GM06990 (cell line): ENCODE measurements at regions not wholly inside any gene's neighbourhood (a gene's known extent, or its start where the extent isn't known, plus 50 kb on each side); places are given as distances from the start of the nearest gene placed in this dataset.
A peak's percentile ranks its signal among the peaks of the same experiment; 100 is the strongest.

Experiments
- DNase-seq: peaks from one replicate; pipeline ENCODE4 v3.0.0-alpha.2; 2011; ENCODE audit not compliant: insufficient read length; ENCODE audit errors: extremely low read depth
- H3K27me3 ChIP-seq: replicated peaks from 2 replicates; pipeline ENCODE4 v1.6.0; 2011; ENCODE audit warnings: low read length; ENCODE audit not compliant: control insufficient read depth, insufficient read depth
- H3K36me3 ChIP-seq: 2 replicates; pipeline ENCODE4 v1.5.1; 2011; ENCODE audit warnings: low read length; ENCODE audit not compliant: control insufficient read depth, insufficient read depth
- H3K4me3 ChIP-seq: replicated peaks from 2 replicates; pipeline ENCODE4 v1.5.1; 2011; ENCODE audit warnings: low read depth, mild to moderate bottlenecking, control low read depth, low read length
- TF ChIP-seq, protein P1 (sequence below): IDR thresholded peaks from 2 replicates; pipeline ENCODE4 v1.5.1; 2011; ENCODE audit warnings: low read length, control low read depth, mild to moderate bottlenecking, inconsistent platforms; ENCODE audit not compliant: insufficient read depth, poor library complexity, severe bottlenecking

DNA sequence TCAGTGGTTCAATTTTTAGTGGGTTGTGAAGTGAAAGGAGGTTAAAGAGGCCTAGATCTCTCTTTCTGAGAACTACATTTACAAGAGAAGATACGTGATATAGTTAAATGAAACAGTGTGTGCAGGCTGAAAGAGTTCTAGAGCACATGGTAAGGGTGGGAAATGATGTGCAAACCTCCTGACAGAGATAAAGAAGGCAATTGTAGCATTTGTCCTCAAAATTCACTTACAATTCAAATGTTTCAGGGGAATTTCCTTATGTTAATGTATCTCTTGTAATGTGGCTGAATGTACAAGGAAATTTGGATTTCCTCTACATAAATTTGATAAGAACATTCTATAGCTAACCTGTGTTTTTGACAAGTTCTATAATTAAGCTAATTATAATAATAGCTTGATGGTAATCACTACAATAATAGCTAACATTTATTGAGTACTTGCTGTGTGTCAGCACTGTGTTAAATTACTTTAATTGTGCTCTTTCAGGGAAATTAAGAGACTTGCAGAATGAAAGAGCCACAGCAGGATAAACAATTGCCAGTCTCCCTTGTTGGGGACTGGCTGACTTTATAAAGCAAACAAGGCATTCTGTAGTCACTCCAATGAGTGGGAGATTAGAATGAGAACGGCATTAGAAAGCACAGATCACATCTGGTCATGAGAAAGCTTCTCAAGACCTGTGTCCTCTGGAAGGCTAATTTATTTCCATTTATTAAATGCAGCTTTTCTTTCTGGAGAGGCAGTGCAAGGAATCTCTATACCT is 139.7 kb upstream of the TMEM72 start:
- DNase-seq, result no peak

DNA sequence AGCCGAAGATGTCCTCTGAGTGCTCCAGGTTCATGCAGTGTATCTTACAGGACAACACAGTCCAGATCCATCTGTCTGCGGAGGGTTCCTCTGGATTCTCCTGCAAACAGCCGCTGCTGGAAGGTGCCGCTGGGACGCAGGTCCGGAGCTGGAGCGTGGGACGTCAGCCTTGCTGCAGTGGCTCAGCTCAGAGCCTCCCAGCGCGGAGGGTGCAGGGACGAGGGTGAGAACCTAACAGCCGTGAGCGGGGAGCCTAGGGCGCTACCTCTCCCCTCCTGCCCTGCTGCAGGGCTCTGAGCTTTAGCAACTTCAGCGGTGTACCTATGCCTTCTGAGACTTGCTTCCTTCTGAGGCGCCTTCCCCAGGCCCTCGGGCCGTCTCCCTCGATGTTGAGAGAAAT is 137.6 kb upstream of the TMEM72 start:
- Histone ChIP-seq H3K4me3 (no peak overlapping the region), H3K36me3 (no peaks in the 10 kb centered on the region), H3K27me3 (peaks cover 1% of the 10 kb centered on the region; the same call in 1 of the 2 replicates)
- TF ChIP-seq, protein P1, sequence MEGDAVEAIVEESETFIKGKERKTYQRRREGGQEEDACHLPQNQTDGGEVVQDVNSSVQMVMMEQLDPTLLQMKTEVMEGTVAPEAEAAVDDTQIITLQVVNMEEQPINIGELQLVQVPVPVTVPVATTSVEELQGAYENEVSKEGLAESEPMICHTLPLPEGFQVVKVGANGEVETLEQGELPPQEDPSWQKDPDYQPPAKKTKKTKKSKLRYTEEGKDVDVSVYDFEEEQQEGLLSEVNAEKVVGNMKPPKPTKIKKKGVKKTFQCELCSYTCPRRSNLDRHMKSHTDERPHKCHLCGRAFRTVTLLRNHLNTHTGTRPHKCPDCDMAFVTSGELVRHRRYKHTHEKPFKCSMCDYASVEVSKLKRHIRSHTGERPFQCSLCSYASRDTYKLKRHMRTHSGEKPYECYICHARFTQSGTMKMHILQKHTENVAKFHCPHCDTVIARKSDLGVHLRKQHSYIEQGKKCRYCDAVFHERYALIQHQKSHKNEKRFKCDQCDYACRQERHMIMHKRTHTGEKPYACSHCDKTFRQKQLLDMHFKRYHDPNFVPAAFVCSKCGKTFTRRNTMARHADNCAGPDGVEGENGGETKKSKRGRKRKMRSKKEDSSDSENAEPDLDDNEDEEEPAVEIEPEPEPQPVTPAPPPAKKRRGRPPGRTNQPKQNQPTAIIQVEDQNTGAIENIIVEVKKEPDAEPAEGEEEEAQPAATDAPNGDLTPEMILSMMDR, result no peak
- peak; percentile 4 for DNase-seq

More for the DNA sequence above, 139.7 kb upstream of the TMEM72 start:
- TF ChIP-seq, protein P1, result no peak
- Histone ChIP-seq H3K27me3 (peaks cover 1% of the 10 kb centered on the region; the same call in 1 of the 2 replicates), H3K4me3 (no peak overlapping the region), H3K36me3 (no peaks in the 10 kb centered on the region)

DNA sequence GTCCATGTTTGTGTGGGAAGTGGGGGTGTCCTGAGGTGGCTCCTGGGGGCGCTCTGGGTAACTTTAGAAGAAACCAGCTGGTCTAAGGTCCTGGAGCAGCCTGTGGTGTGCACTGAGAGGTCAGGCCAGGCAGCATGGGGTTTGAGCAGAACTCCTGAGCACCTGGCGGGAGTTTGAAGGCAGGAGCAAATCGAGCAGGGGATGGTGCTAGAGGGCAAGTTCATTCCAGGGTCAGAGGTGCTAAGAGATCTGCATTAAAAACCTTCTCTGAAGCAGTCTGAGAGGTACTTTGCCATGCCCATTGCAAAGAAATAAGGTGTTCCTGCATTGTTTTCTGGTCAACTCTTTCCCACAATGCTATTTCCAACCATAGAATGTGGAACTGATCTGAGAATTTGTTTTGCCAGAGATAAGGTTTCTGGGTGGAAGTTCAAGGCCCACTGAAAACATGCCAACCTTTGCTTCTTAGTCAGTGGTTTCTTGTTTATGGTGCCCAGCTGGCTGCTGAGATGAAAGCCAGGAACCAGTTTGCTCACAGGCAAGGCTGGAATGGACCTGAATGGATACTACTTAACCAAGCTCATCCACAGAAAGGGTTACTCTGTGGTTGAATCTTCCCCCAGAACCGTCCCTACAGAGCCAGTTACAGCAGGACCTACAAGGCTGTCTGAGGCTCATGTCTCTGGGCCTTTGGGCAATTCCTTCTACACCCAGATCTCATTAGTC is 136.3 kb upstream of the TMEM72 start:
- H3K27me3 ChIP-seq, result peaks cover 1% of the 10 kb centered on the region; the same call in 1 of the 2 replicates
- no peak overlapping the region for H3K4me3 ChIP-seq
- TF ChIP-seq, protein P1, result no peak
- DNase-seq, result no peak
- no peaks in the 10 kb centered on the region for H3K36me3 ChIP-seq

DNA sequence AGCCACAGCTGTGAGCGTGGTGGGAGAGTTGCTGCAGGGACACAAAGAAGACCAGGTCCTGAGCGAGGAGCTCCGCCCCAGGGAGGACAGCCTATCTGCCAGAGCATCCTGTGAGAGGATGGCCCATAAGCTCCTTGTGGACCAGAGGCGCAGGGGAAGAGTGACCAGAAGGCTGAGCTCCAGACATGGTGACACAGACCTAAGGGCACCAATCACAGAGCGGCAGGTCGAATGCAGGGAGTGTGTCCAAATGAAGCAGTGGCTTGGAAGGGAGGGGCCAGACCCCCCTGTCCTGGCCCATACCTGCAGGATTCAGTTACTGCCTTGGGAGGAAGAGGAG is 135.8 kb upstream of the TMEM72 start:
- TF ChIP-seq, protein P1, result no peak
- Histone ChIP-seq H3K36me3 (no peaks in the 10 kb centered on the region), H3K27me3 (peaks cover 1% of the 10 kb centered on the region; the same call in 1 of the 2 replicates), H3K4me3 (no peak overlapping the region)
- DNase-seq, result no peak

DNA sequence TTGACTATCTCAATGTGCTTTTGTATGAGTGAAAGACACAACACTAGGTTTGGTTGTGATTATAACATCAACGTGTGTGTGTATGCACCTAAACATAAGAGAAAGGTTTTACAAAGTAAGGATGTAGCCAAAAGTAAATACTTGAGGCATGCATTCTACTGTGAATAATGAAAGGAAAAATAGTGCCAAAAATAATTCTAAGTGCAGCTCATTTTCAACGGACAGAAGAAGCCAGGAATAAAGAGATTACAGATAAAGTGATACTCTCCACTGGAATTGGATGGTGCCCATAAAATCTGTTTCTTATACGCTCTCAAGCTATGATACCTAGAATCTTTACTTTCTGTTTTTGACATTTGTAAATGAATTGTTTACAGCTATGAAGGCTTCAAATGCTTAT is 135.0 kb upstream of the TMEM72 start:
- Histone ChIP-seq H3K27me3 (peaks cover 1% of the 10 kb centered on the region; the same call in 1 of the 2 replicates), H3K36me3 (no peaks in the 10 kb centered on the region), H3K4me3 (no peak overlapping the region)
- no peak for DNase-seq
- TF ChIP-seq, protein P1, result no peak
